KG1 (cell line): ENCODE measurements at regions not wholly inside any gene's neighbourhood (a gene's known extent, or its start where the extent isn't known, plus 50 kb on each side); places are given as distances from the start of the nearest gene placed in this dataset.

Source experiments
- DNase-seq: peaks from one replicate; lab custom pipeline; 2025; lab: John Stamatoyannopoulos, UW

DNA sequence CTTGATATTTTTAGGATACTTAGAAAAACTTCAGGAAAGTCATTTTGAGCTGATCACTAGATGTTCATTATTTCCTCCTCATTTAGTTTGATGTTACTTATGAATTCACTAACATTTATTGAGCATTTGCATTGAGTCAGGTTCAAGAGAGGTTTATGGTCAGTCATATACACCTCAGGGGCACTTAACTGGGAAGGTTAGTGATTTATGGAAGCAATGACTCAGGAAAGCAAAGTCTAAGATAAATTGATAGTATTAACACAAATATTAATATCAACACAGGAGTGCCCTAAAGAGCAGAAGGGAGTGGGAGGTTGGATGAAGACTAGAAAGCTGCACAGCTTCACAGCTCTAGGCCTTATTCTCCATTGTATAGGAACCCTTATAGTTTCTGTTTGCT, 177.0 kb upstream of the TNFAIP3 start:
- DNase-seq, result no peak

DNA sequence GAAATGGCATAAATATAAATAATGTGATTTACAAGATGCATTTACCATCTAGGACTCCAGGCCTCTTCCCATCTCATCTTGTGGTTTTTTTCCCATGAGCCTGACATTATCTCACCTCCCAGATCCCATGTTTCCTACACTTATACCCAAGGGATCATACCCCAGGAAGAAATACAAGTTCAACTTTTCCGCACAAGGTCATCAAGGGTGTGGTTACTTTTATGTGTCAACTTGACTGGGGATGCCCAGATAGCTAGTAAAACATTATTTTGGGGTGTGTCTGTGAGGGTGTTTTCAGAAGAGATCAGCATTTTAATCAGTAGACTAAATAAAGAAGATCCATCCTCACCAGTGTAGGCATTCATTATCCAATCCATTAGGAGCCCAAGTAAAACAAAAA, 176.3 kb upstream of the TNFAIP3 start:
- DNase-seq, result no peak

DNA sequence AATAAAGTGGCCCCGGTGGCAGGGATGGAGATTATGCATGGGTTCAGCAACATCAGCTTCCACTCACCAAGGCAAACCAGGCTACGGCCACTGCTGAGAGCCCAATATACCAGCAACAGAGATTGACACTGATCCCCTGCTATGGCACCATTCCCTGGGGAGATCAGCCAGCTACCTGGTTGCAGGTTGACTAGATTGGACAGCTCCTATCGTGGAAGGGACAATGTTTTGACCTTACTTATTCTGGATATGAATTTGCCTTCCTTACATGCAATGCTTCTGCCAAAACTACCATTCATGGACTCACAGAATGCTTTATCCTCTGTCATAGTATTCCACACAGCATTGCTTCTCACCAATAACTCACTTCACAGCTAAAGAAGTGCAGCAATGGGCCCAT, 174.8 kb upstream of the TNFAIP3 start:
- DNase-seq, result no peak

DNA sequence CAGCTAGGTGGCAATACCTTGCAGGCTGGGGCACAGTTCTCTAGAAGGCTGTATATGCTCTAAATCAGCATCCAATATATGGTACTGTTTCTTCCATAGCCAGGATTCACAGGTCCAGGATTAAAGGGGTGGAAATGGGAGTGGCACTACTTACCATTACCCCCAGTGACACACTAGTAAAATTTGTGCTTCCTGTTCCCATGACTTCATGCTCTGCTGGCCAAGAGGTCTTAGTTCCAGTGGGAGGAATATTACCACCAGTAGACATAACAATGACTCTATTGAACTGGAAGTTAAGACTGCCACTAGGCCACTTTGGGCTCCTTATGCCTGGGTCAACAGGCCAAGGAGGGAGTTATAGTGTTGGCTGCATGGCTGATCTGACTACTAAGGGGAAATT, 174.3 kb upstream of the TNFAIP3 start:
- DNase-seq, result no peak

DNA sequence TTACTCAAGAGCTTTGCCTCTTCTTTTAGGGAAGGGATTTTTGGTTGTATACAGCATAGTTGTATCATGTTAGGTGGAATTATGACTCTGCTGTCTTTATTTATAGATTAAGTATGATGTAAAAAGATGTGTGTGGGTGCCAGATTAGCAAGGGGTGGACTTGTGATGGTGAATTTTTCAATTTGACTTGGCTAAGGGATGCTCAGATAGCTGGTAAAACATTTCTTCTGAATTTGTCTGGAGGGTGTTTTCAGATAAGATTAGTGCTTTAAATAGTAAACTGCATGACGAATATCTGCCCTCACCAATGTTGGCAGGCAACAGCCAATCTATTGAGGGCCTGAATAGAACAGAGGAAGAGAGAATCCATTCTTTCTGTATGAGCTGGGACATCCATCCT, 173.3 kb upstream of the TNFAIP3 start:
- no peak for DNase-seq

DNA sequence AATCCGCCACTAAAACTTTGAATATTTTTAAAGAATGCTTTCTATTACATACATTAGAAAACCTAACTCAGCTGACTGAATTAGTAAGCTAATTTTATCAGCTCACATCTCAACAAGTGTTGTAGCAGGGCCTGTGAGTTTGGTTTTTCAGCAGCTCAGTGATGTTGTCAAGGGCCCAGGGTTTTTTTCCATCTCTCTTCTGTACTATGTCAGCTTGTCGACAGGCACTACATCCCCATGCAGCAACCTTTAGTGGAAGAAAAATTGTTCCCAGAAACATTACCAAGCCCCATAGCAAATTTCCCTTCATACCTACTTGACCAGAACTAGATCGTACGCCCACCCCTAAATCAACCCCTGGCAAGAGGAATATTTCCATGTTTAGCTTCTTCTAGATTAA, 170.3 kb upstream of the TNFAIP3 start:
- DNase-seq, result no peak

DNA sequence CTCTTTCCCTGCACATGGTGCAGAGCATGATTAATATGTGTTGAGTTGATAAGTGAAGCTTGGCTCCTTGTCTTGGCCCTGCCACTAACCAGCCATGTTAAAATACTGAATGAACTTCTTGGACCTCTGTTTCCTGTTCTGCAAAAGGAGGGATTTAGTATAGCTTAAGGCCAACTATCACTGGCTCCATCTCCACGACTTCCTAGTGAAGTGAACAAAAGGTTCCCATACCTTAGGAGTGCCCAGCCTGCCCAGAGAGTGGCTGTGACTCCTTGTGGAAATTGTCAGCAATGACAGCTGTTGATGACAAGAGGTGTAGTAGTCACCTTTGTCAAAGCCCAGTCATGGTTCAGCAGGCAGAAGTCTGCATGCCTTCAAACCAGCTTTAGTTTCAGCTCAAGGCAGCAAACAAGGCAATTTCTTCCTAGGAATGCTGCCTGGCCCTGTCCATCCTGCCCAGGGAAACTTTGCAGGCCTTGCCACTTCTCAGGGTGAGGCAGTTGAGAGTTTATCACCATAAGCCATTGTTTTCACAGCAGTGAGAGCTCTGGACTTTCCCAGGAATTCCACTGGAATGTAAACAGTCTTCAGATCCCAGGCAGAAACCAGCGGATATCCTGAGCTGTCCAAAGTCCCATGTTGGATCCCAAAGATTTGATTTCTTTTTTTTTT, 169.7 kb upstream of the TNFAIP3 start:
- DNase-seq, result no peak

DNA sequence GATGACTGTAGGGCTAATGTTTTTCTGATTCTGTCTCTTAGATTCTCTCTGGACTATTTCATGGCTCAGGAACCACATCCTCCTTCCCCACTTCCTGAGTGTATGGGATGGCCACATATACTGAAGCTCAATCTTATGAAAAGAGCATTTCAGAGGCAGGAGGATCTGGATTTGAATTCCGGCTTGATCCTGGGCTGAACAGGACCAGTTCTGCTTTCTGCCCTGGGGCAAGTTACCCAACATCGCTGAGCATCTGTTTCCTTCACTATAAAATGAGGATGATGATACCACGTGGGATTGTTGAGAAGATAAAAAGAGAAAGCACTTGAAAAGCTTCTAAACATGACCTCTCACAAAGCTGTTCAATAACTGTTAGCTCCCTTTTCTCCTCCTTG, 168.4 kb upstream of the TNFAIP3 start:
- peak; percentile 67 for DNase-seq

DNA sequence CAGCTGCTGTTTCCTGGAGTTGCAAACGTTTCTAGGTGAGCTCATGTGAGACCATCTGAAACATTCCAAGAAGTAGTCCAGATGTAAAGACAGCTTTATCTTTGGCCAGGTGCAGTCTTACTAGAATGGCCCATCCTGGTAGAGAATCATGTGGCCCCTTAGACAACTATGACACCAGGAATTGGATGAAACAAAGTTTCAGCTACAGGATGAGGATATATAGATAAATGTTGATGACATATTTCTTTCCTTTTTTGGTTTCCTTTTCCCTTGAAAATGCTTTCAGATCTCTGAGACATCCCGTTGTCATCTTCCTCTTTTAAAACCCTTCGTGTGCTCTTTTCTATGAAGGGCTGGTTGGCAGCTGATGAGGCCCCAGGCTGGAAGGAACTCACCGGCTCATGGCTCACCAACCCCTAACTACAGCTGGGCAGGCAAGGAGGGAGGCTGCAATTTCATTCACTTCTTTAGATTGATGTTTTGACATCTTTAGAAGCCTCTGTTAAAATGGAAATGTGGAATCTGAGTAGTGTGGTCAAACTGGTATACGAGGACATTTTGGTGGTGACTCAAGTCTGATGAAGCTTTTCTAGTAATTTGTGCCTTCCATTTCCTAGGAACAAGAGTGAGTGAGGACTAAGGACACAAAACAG, 167.9 kb upstream of the TNFAIP3 start:
- peak; percentile 79 for DNase-seq

DNA sequence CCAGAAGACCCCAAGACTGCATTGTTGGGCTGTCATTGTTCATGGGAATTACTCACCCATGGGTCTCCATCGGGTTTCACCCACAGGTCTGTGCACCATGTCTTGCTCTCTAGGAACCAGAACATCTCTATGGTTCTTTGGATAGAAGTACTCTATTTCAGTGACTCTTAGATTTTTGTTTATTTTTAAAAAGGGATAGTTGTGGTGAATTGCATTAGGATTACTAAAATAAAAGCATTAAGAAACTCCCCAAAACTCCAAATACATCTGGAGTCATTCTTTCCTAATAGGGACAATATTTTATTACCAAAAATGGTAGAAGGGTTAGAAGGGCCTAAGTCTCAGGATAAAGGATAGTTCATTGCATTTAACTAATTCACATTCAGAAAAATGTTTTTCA, 166.9 kb upstream of the TNFAIP3 start:
- DNase-seq, result no peak

DNA sequence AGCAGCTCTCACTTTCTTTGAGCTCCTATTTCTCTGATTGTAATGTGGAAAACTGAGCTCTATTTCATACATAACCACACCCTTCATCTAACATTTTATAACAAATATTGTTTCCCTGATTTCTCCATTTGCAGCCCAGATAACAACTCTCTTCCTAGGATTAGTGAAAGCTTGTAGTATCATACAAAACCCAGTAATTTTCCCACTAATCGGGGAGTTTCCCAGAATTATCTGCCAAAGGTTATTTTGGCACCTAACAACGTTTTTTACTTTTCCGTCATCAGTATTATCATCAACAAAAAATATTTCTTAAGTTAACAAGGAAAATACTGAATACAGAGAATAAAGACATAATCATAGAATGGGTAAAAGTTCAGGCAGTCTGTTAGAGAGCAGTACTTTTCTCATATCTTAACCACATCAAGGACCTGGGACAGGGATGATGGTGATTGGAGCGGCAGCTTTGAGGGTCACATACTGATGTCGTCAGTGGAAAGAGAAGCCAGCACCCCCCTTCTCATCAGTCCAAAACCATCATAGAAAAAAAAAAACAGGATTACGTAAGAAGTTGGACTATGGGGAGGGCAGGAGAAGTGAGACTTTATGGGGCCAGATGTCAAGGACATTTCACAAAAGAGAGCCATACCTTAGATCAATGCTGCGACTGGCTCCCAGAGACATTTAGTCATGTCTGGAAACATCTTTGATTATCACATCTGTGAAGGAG, 166.1 kb upstream of the TNFAIP3 start:
- no peak for DNase-seq

DNA sequence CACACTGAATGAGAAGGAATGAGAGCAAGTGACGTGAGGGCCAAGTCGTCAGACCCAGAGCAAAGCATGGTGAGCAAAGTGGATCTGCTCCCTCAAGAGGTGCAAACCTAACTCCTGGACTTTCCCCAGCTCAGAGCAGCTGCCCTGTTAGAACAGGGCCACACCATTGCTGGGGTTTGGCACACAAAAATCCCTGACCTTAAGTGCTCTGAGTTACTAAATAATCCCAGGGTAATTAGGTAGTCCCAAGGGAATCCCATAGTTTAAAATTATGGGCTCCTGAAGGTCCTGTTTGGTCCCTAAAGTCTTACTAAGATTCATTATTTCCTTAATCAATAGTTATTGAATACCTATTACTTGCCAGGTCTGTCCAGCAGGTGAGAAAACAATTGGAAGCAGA, 165.1 kb upstream of the TNFAIP3 start:
- no peak for DNase-seq

DNA sequence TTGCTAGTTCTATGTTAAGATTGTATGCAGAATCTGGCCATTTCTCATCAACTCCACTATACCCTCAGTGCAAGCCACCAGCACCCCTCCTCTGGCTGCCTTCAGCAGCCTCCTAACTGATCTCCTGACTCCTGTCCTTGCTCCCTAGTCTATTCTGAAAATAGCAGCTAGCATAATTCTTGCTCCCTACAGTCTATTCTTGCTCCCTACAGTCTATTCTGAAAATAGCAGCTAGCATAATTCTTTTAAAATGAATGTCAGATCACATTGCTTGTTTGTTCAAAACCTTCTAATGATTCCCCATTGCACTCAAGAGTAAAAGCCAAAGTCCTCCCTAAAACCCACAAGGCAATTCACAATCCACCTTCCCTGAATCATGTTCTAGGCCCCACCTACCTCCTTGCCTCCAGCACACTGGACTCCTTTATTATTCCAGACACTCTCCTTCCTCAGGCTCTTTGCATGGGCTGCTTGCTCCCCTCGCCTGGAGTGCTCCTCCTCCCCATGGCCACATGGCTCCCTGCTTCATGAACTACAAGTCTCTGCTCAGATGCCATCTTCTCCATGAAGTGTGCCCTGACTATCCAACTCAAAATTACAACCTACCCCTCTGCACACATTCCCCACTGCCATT, 164.2 kb upstream of the TNFAIP3 start:
- DNase-seq, result no peak

DNA sequence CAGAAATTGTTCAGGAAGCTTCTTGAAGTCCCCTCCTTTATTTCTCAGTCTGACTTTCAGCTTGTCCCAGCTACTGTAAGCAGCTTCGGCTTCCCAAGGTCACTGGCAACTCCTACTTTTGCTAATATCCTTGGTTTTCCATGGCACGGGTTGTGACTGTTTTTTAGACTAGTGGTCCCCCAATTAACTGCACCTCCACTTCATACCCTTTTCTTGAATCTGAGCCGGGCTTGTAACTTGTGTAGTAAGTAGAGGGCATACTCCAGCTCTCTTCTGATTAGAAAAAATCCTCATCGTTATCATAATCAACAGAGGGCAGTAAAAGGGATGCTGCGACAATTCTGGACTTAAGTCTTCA, 162.3 kb upstream of the TNFAIP3 start:
- no peak for DNase-seq

DNA sequence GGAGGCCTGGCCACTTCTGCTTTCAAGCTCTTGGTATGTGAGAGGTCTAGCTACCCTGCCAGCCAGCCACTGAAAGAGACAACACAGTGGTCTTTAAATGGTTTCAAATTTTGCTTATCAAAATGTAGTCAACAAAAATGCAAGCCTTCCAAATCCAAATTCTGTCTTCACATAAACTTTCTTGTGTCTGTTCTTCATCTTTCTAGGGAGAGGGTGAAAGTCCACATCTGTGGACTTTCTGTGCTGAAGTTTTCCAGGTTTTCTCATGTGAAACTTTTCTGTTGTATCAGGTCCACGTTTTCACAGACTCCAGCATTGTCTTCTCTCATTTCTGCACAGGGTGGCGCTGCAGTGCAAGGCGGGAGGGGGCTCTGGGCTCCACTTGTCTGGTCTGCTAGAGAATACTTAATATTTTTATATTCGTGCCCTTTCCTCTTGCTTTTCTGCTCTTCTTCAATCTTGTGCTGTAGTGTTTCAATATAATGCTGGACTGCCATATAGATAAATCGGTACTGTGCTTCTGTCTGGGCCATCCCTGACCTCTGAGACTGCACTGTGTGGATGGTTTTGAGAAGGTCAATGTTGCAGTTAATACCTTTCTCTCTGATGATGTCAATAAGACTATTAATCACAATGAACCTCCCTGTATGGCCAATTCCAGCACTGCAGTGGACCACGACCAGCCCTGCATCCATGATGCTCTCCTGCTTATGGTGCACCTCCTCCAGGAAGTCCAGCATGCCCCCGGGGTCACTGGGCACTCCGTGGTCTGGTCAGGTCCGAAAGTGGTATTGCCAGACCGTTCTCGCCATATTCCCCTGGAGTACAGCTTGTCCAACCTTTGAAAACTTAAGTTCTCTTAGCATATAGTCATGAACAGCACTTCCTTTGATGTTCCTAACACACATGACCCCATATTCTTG, 161.6 kb upstream of the TNFAIP3 start:
- DNase-seq, result peak; percentile 53

DNA sequence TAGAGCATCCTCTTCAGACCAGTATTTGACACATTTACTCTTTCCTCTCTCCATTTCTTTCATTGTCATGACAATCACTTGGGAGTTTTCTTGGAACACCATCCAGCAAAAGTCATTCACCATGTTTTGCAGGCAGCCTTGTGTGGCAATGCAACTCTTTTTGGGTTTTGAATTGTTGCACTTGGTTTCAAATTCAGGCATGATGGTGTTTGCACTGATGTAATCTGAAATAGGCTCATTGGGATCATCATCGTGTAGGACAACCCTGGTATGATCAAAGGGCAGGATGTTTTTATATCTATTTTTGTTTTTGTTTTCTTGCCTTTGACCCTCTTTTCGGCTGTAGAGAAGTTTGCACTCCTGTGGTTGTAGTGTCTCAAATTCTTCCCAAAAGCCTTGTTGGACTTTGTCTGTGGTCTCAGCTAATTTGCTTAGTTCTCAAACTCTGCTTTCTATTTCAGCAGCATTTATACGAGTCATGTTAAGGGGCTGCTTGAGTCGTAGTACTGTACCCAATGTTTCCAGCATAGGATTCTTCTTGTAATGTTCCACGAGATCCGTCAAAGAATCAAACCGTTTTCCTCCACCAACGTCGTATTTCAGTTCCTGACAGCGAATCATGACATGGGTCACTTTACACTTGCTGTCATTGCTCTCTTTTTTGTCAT, 160.8 kb upstream of the TNFAIP3 start:
- no peak for DNase-seq

DNA sequence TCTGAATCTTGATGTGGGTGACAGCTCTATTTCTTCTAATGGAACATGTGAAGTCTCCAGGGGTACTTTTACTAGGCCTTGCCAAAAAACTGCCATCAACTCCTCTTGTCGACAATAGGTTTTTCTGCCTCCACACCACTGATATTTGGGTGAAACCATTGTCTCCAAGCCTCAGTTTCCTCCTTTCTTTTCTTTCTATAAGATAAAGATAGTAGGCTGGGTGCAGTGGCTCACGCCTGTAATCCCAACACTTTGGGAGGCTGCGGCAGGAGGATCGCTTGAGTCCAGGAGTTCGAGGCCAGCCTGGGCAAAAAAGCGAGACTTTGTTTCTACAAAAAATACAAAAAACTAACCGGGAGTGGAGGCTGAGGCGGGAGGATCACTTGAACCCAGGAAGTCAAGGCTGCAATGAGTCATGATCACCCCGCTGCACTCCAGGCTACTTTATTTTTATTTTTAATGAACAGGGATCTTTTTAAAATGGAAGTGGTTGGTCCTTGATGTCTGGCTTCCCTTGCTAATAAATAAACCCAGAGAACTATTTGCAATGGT, 159.9 kb upstream of the TNFAIP3 start:
- no peak for DNase-seq

DNA sequence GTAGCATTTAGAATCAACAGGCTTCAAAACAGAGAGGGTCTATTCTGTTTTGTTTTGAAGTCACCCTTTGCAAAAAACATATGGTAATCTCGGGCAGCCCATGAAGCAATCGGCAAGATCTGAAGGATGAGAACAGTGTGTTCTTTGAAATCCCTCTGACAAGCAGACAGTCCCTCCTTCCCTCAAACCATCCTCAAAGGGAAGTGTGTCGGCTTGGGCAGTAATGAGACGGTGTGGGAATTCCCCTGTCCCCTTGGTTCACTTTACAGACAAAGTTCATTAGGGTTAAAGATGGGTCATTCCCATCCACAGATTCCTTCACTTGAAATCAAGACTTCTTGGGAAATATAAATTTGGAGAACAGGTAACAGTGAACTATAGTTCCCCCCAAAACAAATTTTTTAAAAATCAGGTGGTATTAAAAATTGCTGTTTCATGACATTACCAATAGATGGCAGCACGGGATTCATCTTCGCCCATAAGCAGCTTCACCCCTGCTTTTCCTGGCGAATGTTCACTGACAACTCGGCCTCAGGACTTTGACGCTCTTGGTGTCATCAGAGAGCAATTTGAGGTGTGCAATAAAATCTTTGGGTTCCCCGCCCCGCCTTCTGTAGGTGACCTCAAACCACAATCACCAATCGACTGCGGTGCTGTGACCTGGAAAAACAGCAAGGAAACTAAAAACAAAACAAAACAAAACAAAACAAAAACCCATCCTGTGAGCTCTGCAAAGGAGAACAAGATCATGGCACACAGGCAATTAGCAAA, 159.3 kb upstream of the TNFAIP3 start:
- DNase-seq, result peak; percentile 48

DNA sequence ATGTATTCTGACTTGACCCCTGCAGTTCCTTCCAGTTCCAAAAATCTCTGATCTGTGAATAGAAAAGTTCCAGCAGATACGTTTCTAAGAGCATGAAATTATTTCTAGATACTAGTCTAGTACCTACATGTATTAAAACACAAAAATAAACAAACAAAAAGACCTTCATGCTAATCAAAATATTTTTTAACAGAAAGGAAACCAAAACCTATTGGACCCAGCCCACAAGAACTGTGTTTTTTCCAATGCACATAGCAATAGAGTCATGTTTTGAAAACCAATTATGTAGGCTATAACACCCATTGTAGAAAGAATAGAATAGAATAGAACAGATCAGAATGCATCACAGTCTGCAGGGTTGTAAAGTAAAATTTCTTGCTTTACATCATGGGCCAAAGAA, 158.6 kb upstream of the TNFAIP3 start:
- no peak for DNase-seq
